GM21528 (cell line): ENCODE measurements at regions not wholly inside any gene's neighbourhood (a gene's known extent, or its start where the extent isn't known, plus 50 kb on each side); places are given as distances from the start of the nearest gene placed in this dataset.
"Not testable (repeated sequence)": the region's sequence is repeated elsewhere in the genome, so short reads cannot be mapped to it uniquely, and the experiment has no call there.

Source experiments
- ATAC-seq: cut with Tn5 transposase; IDR thresholded peaks from one replicate; pipeline ENCODE4 v1.9.1; 2021; ENCODE audit warnings: mild to moderate bottlenecking, moderate library complexity; ENCODE audit not compliant: unreplicated experiment, low FRiP score

DNA sequence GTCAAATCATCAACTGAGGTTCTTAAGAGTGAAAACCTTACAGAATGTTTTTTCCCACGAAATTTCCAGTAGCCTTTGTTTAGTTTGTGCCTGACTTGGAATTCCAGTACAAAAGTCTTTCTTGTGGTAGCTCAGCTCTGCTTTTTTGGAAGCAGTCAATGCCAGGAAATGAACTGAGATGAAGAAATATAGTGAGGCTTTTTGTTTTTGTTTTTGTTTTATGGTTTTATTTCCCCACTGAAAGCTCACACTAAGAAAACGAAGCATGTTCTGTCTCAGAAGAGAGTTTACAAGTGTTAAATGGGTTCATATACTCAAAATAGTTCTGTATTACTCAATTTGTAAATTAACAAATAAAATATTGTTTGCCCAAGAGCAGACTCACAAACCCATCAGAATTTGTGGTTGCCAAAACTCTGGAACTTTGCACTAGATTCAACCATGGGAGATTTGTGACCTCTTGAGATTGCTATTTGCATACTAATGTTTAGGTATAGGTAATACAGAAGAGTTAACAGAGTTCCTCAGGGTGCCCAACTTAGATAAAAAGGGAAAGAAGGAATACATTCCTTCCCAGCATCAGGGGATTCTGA lies 1060.8 kb downstream of the FAT4 start:
- no peak for ATAC-seq

DNA sequence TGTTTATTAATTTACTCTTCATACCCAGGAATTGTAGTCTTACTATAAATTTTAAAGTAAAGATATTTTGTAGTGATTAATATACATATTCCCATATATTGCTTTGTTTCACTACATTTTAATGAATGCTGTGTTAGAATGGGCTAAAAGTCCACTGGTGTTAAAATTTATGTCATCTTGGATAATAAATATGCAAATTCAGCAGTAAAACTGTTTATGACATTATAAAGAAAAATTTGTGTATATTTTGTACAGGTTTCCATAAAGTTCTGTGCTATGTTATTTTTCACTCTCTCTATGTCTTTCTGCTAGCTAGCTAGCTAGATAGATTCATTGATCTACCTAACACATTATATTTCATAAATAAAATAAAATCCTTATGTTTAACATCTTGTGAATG lies 1071.2 kb downstream of the FAT4 start:
- ATAC-seq: no peak

DNA sequence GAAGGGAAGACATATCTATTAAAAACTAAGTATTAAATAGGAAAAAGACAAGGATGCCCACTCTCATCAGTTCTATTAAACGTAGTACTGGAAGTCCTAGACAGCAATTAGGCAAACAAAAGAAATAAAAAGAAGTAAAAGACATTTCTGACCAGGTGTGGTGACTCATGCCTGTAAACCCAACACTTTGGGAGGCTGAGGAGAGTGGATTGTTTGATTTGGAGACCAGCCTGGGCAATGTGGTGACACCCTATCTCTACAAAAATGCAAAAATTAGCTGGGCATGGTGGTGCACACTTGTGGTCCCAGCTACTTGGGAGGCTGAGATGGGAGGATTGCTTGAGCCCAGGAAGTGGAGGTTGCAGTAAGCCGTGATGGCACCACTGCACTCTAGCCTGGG lies 1071.8 kb downstream of the FAT4 start:
- no peak for ATAC-seq

DNA sequence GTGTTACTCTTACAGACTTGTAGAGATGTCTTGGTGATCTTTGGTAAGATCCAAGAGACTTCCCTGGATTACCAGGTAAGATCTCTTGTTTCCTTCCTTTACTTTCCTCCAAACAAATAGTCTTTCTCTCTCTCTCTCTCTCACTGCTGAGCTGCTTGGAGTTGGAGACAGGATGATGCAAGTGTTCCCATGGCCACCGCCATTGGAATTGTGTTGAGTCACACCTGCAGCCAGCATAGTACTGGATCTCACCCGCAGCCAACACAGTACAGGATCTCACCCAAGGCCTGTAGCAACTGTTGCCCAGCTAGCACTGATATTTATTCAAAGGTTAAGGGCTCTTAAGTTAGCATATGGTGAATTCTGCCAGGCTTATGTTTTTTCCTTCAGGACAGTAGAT lies 1080.9 kb downstream of the FAT4 start:
- ATAC-seq: no peak

DNA sequence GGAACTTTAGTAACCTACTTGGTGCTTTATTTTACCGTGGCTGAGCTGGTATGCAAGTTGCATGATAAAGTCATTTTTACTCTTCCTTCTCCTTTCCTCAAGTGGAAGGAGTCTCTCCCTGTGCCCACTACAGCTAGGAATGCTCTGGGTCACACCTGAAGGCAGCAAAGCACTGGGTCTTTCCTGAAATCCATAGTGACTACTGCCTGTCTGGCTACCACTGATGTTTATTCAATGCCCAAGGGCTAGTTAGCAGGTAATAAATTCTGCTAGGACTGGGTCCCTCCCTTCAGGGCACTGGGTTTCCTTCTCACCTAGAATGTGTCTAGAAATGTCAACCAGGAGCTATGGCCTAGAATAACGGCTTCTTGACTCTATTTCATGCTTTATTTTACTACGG lies 1081.4 kb downstream of the FAT4 start:
- ATAC-seq: no peak

DNA sequence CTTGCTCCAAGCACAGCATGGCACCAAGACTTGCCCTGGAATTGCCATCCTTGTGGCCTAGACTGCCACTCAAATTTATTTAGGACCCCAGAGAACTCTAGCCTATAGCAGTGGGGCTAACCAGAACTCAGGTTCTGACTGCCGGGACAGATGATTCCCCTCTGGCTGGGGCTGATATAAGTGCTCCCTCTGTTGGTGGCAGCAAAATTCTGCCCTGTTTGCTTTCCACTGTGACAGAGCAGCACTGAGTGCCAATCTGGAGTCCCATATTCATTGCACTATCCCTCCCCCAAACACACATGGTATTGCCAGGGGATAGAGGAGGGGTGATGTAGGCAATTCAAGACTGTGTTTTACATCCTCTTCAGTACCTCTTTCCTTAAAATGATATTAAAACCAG lies 1081.9 kb downstream of the FAT4 start:
- no peak for ATAC-seq

DNA sequence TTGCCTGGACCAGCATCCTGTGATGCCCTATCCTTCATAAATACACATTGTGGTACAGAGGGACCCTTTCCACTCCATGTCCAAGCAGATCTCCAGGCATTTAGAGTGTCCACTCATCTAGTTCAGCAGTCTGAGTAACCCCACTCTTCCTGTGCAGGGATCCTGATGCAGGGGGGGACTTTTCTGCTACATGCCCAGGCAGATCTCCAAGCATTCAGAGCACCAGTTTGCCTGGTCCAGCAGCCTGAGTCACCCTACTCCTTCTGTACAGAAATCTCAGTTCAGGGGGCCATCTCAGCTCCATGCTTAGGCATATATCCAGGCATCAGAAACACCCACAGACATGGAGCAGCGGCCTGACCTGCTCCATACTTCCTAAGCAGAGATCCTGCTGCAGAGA lies 1089.8 kb downstream of the FAT4 start:
- ATAC-seq: no peak

DNA sequence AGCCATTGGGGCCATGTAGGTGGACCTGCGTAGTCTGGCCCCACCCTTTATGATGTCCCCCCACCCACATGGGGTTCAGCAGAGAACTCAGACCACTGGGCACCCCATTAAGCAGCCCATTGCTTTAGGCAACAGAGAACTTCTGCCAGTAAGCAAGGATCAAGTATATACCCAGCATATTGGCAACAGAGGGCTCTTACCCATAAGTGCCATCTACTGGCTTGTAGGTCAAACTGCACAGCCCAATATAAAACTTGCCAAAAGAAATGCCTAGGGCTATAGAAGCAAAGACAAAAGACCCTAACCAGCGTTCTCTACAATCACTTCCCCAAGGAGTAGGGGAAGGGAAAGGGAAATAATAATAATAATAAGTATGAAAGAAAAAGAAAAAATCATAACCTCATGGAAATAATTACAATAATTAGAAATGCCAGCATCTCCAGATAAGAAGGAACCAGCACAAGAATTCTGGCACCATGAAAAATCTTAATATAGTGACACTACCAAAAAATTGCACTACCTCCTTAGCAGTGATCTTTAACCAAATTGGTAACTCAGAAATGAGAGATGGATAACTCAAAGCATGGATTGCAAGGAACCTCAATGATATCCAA lies 1090.7 kb downstream of the FAT4 start:
- no peak for ATAC-seq

DNA sequence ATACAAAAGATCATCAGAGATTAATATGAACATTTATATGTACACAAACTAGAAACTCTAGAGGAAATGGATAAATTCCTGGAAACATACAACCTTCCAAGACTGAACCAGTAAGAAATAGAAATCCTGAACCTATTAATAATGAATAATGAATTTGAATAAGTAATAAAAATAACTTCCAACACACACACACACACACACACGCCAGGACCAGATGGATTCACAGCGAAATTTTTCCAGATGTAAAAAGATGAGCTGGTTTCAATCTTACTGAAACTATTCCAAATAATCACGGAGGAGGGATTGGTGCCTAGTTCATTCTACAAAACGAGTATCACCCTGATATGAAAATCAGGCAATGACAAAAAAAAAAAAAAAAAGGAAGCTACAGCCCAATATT lies 1095.0 kb downstream of the FAT4 start:
- ATAC-seq: no peak

DNA sequence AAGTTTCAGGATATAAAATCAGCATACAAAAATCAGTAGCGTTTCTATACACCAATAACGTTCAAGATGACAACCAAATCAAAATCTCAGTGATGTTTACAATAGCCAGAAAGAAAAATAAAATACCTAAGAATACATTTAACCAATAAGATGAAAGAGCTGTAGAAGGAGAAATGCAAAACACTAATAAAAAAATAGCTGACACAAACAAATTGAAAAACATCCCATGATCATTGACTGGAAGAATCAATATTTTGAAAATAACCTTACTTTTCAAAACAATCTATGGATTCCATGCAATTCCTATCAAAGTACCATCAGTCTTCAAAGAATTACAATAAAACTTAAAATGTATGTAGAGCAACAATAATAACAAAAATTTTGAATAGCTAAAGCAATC lies 1096.3 kb downstream of the FAT4 start:
- ATAC-seq: no peak

DNA sequence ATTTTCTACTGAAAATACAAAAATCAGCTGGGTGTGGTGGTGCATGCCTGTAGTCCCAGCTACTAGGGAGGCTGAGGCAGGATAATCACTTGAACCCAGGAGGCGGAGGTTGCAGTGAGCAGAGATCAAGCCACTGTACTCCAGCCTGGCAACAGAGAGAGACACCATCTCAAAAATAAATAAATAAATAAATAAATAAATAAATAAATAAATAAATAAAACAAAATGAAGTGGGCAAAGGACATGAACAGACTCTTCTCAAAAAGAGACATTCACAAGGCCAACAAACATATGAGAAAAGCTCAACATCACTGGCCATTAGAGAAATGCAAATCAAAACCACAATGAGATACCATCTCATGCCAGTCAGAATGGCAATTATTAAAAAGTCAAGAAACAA lies 1097.6 kb downstream of the FAT4 start:
- not testable (repeated sequence) for ATAC-seq

DNA sequence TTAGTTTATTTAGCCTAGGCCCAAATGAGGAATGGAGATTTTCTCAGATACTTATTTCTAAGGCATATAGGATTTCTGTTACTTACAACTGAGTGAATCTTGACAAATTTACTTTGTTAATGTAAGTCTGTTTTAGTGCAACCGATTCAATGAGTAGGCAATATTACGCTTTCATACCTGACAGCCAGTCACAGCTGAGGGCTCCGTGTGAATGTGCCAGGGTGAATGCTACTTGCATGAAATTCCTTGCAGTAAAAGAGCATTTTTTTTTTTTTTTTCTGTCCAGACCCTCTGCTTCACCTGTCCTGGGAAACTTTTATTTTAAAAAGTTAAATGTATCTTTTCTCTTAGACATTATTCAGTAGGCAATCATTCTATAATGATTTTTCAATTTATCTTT lies 1100.0 kb downstream of the FAT4 start:
- no peak for ATAC-seq

DNA sequence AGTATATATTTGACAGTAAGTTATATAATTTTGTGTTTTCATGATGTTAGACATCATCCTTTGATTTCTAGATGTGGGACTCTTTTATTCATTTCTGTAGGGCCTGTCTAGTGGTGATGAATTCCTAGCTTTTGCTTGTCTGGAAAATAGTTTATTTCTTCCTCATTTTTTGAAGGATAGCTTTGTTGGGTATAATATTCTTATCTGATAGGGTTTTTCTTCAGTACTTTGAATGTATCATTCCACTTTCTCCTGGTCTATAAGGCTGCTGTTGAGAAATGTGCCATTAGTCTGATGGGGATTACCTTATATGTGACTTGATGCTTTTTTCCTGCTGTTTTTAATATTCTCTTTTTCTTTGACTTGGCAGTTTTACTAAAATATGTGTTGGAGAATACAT lies 1104.5 kb downstream of the FAT4 start:
- ATAC-seq: no peak

DNA sequence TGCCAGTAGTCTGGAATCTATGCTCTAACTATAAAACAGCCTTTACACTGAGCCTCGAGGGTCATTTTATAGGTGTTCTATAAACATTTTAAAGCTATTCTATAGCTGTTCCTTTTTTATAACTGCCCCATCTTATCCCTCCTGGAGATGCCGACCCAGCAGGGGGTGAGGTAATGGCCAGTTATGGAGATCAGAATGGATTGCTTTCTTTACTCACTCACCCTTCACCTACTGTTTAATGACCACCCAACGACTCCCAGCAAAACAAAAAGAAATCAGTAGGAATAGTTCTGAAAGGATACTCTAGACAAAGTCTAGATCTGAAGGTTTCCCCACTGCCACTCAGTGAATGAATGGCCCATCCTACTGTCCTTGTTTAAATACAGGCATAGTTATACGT lies 1113.1 kb downstream of the FAT4 start:
- no peak for ATAC-seq

DNA sequence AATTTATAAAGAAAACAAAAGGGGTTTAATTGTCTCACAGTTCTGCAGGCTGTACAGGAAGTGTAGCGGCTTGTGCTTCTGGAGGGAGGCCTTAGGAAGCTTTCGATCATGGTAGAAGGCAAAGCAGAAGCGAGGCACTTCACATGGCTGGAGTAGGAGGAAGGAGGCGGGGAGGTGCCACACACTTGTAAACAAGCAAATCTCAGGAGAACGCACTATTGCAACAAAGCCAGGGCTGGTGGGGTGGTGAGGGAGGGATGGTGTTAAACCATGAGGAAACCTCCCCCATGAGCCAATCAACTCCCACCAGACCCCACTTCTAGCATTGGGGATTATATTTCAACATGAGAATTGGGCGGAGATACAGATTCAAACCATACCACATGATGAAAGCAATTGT lies 1116.3 kb downstream of the FAT4 start:
- ATAC-seq: no peak

DNA sequence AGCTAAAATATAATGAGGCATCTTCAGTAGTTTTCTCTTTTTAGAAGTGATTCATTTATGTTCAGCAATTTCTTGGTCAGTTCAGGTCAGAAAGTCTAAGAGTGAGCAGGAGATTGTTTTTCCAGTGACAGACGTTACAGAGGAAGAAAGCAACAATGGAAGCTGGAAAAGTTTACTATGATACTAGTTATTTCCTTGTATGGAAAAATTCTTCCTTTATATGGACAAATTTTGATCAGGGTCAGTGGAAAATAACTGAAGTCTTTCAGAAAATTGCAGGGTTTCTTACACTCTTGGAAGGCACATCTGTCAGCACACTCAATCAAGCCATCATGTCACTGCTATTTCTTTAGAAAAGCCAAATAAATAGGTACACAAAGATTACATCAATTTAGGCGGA lies 1120.7 kb downstream of the FAT4 start:
- ATAC-seq: no peak

DNA sequence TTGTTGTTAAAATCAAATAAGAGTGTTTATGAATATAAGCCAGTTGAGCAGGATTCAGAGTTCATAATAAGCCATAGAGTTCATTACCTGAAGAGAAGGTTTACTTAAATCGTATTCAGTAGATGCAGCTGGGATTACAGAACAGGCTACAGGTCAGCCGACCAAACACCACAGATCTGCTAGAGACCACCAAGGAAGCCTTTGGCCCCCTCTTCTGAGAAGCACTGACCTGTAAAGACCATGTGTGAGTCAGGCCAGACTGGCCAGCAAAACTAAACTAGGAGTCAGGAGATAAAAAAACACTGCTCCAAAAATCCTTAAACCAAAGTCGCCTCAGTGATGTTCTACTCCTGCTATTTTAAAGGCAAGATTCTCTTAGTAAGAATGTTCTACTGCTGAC lies 1125.5 kb downstream of the FAT4 start:
- no peak for ATAC-seq

DNA sequence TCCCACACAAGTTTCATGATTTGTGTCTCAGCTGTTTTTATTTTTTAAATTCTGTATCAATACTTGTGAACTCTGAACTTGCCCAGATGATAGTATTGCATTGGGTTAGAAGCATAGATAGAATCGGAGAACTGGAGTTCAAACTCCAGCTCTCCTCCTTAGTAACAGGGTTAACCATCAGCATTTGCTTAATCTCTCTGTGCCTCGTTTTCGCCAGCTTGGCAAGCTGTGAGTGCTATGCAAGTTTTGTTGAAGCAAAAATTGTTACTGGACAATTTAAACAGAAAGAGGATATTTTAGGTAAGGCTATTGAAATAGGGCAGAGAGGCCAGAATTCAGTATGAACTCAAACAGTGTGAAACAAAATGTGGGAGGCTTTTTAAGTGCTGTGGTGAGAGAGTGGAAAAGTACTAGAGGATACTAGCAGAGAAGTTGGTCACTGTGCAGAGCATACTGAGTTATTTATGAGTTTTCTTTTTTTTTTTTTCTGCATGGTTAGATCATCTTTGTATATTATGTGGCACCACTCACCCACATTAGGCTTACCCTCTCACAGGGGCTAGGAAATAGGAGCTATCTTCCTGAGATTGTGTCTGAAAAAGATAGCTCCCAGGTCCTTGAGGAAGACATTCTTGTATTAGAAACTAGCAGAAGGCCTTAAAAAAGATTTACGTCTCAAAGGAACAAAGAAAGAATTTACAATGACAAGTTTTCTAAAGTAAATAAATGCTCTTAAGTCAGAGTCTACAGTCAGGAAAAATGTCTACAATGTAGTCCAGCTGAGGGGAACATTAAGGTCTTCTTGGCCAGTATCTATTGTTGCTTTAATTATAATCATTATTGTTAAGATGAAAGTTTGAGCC lies 1126.6 kb downstream of the FAT4 start:
- ATAC-seq: no peak

DNA sequence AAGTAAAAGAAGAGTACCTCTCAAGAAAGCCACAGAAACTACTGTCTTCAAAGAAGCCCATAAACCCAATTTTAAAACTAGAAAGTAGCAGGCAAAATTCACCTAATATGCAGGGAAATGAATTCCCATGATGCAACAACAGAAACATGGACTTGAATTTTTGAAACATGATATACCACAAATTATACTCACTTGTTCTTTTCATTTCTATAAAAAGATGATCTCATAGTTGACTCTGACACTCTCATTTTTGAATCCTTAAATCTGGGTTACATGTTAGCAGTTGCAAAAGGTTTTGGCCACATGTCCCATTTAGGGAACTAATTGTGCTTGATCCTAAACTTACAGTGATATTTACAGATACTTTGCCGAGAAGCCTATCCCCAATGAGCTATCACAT lies 1130.8 kb downstream of the FAT4 start:
- ATAC-seq: no peak

DNA sequence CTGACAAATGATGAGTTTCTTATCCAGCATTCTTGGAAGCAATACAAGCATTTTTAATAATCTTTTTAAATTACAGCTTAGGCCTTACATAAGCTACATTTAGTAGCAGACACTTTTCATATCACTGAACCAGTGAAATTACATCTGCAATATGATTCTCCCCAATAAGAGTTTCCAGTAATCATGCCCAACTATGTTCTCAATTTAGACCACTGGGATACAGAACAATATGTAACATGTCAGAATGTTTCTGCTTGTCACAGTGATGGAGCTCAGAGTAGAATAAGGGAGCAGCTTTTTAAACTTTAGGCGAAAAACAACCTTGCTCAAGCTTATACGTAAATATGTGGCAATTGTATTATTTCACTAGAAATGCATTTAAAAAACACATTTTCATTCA lies 1132.2 kb downstream of the FAT4 start:
- ATAC-seq: no peak

DNA sequence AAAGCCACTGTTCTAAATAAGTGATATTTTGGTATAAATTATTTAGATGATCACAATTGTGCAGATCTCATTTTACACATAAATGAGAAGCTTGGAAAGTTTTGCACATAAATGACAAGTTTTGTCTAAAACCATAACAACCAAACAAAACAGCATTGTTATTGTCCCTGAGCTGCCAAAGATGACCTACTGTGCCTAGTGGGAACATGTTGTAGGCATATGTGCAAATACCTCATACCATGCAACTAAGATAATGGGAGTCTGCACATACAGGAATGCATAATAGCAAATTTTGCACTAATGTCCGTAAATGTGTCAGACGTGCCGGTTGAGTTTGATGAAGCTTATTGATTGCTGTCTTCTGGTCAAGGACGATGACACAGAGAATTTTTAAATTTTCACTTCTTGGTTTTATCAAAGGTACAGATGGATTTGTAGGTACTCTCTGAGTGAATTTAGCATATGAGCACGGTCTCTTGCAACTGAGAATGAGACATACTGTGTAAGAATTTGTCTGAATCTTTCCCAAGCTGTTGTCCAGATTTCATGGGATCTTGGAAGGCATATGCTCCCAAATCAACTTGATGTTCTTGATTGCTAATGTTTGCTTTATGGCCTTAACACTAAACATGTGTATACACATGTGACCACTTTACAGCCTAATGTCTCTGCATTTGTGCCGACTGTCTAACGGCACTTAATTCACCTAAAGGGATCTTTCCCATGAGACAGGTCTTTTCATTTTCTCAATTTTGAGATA lies 1133.5 kb downstream of the FAT4 start:
- ATAC-seq: no peak
